Type B pancreatic cell (in vitro differentiated cells): ENCODE measurements at regions not wholly inside any gene's neighbourhood (a gene's known extent, or its start where the extent isn't known, plus 50 kb on each side); places are given as distances from the start of the nearest gene placed in this dataset.
"Not testable (repeated sequence)": the region's sequence is repeated elsewhere in the genome, so short reads cannot be mapped to it uniquely, and the experiment has no call there.

Experiments used
- DNase-seq: peaks from one replicate; pipeline ENCODE4 v3.0.0; 2021; ENCODE audit warnings: mixed read lengths; ENCODE audit not compliant: unreplicated experiment; ENCODE audit errors: extremely low spot score
- H3K27ac Mint-ChIP-seq: 2 replicates; pipeline ENCODE4 v1.8.0; 2021; ENCODE audit warnings: mild to moderate bottlenecking, mixed read lengths
- H3K27me3 Mint-ChIP-seq: 2 replicates; pipeline ENCODE4 v1.8.0; 2021; ENCODE audit warnings: mixed read lengths
- H3K36me3 Mint-ChIP-seq: 2 replicates; pipeline ENCODE4 v1.8.0; 2021; ENCODE audit warnings: mixed read lengths
- H3K4me1 Mint-ChIP-seq: one replicate; pipeline ENCODE4 v1.8.0; 2021; ENCODE audit warnings: mixed read lengths; ENCODE audit not compliant: unreplicated experiment
- H3K4me3 Mint-ChIP-seq: 2 replicates; pipeline ENCODE4 v1.8.0; 2021; ENCODE audit warnings: mild to moderate bottlenecking, mixed read lengths
- H3K9me3 Mint-ChIP-seq: 2 replicates; pipeline ENCODE4 v1.8.0; 2021; ENCODE audit warnings: mixed read lengths
- TF ChIP-seq, protein P1 (sequence below): fragments of 200-600 bp; sonication (generic); conservative IDR thresholded peaks from 2 replicates; pipeline ENCODE4 v1.5.0; 2021; ENCODE audit warnings: antibody characterized with exemption, mild to moderate bottlenecking

DNA sequence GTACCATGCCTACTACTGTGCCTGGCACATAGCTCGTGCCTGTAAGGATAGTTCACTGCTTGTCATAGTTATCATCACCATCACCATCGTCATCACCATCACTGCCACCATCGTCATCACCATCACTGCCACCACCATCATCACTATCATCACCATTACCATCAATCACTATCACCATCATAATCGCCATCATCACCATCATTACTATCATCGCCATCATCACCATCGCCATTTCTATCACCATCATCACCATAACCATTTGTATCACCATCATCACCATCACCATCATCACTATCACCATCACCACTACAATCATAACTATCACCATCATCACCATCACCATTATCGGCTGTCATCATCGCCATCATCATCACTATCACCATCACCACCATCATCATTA lies 107.1 kb downstream of the TUBA3C start:
- H3K27me3 Mint-ChIP-seq = no peaks in the 10 kb centered on the region
- peaks cover 7% of the 10 kb centered on the region for H3K9me3 Mint-ChIP-seq

GRCh38 chr13:19074106-19074505 lies 107.5 kb downstream of the TUBA3C start:
- H3K9me3 Mint-ChIP-seq, H3K36me3 Mint-ChIP-seq, H3K4me1 Mint-ChIP-seq, H3K4me3 Mint-ChIP-seq, H3K27ac Mint-ChIP-seq, DNase-seq, H3K27me3 Mint-ChIP-seq: not testable (repeated sequence)

More for the DNA sequence above, 107.1 kb downstream of the TUBA3C start:
- Mint-ChIP-seq H3K4me1 (no peaks in the 10 kb centered on the region), H3K36me3 (peaks cover 4% of the 10 kb centered on the region), H3K4me3 (no peak overlapping the region), H3K27ac (no peak overlapping the region)
- TF ChIP-seq, protein P1, sequence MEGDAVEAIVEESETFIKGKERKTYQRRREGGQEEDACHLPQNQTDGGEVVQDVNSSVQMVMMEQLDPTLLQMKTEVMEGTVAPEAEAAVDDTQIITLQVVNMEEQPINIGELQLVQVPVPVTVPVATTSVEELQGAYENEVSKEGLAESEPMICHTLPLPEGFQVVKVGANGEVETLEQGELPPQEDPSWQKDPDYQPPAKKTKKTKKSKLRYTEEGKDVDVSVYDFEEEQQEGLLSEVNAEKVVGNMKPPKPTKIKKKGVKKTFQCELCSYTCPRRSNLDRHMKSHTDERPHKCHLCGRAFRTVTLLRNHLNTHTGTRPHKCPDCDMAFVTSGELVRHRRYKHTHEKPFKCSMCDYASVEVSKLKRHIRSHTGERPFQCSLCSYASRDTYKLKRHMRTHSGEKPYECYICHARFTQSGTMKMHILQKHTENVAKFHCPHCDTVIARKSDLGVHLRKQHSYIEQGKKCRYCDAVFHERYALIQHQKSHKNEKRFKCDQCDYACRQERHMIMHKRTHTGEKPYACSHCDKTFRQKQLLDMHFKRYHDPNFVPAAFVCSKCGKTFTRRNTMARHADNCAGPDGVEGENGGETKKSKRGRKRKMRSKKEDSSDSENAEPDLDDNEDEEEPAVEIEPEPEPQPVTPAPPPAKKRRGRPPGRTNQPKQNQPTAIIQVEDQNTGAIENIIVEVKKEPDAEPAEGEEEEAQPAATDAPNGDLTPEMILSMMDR = no peak
- no peak for DNase-seq

GRCh38 chr13:19072956-19073706 lies 108.5 kb downstream of the TUBA3C start:
- not testable (repeated sequence) for H3K4me3 Mint-ChIP-seq, H3K36me3 Mint-ChIP-seq, H3K9me3 Mint-ChIP-seq, DNase-seq, H3K4me1 Mint-ChIP-seq, H3K27me3 Mint-ChIP-seq, H3K27ac Mint-ChIP-seq

GRCh38 chr13:19072543-19072942 lies 109.1 kb downstream of the TUBA3C start:
- TF ChIP-seq, protein P1 = no peak
- no peaks in the 10 kb centered on the region for H3K4me1 Mint-ChIP-seq
- no peaks in the 10 kb centered on the region for H3K27me3 Mint-ChIP-seq
- H3K27ac Mint-ChIP-seq = no peak overlapping the region
- peaks cover 4% of the 10 kb centered on the region for H3K36me3 Mint-ChIP-seq
- DNase-seq = no peak
- peaks cover 7% of the 10 kb centered on the region for H3K9me3 Mint-ChIP-seq
- no peak overlapping the region for H3K4me3 Mint-ChIP-seq

- Mint-ChIP-seq H3K27ac (no peak overlapping the region), H3K9me3 (peaks cover 7% of the 10 kb centered on the region), H3K27me3 (no peaks in the 10 kb centered on the region), H3K4me3 (no peak overlapping the region), H3K4me1 (no peaks in the 10 kb centered on the region), H3K36me3 (peaks cover 4% of the 10 kb centered on the region)
- TF ChIP-seq, protein P1 = no peak
- DNase-seq = no peak
Measured at GRCh38 chr13:19071161-19071936, 110.3 kb downstream of the TUBA3C start.

- Mint-ChIP-seq H3K4me1 (no peaks in the 10 kb centered on the region), H3K27me3 (no peaks in the 10 kb centered on the region), H3K36me3 (peaks cover 4% of the 10 kb centered on the region), H3K27ac (no peak overlapping the region), H3K4me3 (no peak overlapping the region), H3K9me3 (peaks cover 7% of the 10 kb centered on the region)
- no peak for DNase-seq
- TF ChIP-seq, protein P1 = no peak
Measured at GRCh38 chr13:19070398-19070735, 111.3 kb downstream of the TUBA3C start.
